Activated naive CD8-positive, alpha-beta T cell treated with anti-CD3 and anti-CD28 coated beads for 36 hours (primary cell): ENCODE measurements at regions not wholly inside any gene's neighbourhood (a gene's known extent, or its start where the extent isn't known, plus 50 kb on each side); places are given as distances from the start of the nearest gene placed in this dataset.

Experiments used
- DNase-seq: peaks from one replicate; pipeline ENCODE4 v3.0.0; 2021
- H3K27ac Mint-ChIP-seq: one replicate; pipeline ENCODE4 v1.8.0; 2022; ENCODE audit warnings: mild to moderate bottlenecking, moderate library complexity, mixed read lengths
- H3K27me3 Mint-ChIP-seq: one replicate; pipeline ENCODE4 v1.8.0; 2022; ENCODE audit warnings: mild to moderate bottlenecking, mixed read lengths
- H3K36me3 Mint-ChIP-seq: one replicate; pipeline ENCODE4 v1.8.0; 2021; ENCODE audit warnings: mild to moderate bottlenecking, mixed read lengths
- H3K4me1 Mint-ChIP-seq: one replicate; pipeline ENCODE4 v1.8.0; 2021; ENCODE audit warnings: mixed read lengths
- H3K4me3 Mint-ChIP-seq: one replicate; pipeline ENCODE4 v1.8.0; 2022; ENCODE audit warnings: mild to moderate bottlenecking, moderate library complexity, mixed read lengths
- H3K9me3 Mint-ChIP-seq: one replicate; pipeline ENCODE4 v1.8.0; 2022; ENCODE audit warnings: mixed read lengths

DNA sequence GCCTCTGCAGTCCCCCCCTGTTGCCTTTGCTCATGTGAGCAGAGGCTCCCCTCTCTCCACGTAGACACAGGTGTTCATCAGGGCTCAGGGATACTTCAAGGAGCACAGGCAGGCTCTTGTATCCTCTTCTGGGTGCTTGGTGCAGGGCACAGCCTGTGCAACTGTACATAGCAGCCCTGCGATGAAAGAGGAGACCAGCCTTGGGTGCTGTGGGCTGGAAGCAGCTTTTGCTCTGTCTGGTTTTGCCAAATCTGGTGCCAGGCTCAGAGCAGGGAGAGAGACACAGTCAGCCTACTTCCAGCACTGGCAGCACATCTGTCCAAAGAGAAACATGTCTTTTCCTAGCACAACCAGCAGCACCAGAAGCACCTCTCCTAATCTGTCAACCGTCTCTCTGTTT lies 132.1 kb downstream of the ETS2 start:
- H3K9me3 Mint-ChIP-seq, result peaks cover 2% of the 10 kb centered on the region
- no peak overlapping the region for H3K4me3 Mint-ChIP-seq
- no peak overlapping the region for H3K27ac Mint-ChIP-seq
- no peaks in the 10 kb centered on the region for H3K36me3 Mint-ChIP-seq
- no peaks in the 10 kb centered on the region for H3K27me3 Mint-ChIP-seq
- DNase-seq, result no peak
- H3K4me1 Mint-ChIP-seq, result peaks cover 9% of the 10 kb centered on the region

DNA sequence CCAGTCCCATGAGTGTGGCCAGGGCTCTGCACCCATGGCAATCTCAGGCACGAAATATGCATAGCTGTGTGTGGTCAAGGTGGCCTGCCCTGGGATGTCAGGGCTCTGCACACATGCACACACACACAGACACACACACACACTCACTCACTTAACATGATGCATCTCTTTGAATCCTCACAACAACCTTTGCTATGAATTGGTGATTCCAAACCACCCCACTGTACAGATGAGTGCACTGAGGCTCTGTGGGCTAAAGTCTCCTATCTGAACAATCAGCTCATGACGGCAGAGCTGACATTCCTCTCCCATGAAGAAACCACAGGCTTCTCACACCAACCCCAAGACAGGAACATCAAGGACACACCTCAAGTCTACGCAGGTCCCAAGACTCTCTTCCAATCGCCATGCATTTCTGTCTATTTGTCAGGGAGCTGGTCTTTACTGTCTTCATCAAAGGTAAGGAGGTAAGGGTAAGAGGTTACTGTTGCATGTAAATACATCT lies 131.6 kb downstream of the ETS2 start:
- no peaks in the 10 kb centered on the region for H3K36me3 Mint-ChIP-seq
- H3K4me1 Mint-ChIP-seq, result peaks cover 9% of the 10 kb centered on the region
- no peak overlapping the region for H3K27ac Mint-ChIP-seq
- DNase-seq, result no peak
- no peak overlapping the region for H3K4me3 Mint-ChIP-seq
- peaks cover 2% of the 10 kb centered on the region for H3K9me3 Mint-ChIP-seq
- no peaks in the 10 kb centered on the region for H3K27me3 Mint-ChIP-seq

DNA sequence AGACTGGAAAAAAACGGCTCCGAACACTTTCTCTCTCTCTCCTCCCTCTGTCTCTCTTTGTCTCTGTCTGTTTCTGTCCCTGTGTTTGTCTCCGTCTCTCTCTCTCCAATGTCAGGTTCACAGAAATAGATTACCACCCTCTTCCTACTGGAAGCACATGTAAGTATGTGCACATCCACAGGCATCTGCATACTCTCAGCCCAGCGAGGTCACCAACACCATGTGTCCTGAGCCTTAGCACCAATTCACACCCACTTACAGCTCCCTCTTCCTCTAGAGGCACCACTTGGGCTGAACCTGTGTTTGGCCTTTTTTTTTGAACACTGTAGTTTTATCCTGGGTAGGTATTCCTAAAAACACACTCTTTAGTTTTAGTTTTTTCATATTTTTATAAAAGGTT lies 130.5 kb downstream of the ETS2 start:
- Mint-ChIP-seq H3K36me3 (no peaks in the 10 kb centered on the region), H3K27ac (no peak overlapping the region), H3K9me3 (no peaks in the 10 kb centered on the region), H3K4me1 (peaks cover 9% of the 10 kb centered on the region), H3K4me3 (no peak overlapping the region), H3K27me3 (no peaks in the 10 kb centered on the region)
- no peak for DNase-seq

DNA sequence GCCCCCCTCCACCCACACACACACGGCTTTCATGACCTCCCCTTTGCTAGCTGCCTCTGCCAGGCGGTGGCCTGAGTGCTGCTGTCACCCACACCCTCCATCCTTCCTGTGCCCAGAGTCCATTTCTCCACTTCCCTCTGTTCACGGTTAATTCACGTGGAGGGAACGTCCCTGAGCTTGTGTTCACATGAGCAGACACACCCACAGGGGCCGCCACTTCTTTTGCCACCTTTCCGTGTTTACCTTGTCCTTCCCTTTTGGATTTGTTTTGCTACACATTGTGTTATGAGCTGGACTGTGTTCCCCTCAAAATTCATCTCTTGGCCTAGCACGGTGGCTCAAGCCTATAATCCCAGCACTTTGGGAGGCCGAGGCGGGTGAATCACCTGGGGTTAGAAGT lies 128.0 kb downstream of the ETS2 start:
- Mint-ChIP-seq H3K4me3 (no peak overlapping the region), H3K9me3 (peaks cover 2% of the 10 kb centered on the region), H3K36me3 (no peaks in the 10 kb centered on the region), H3K27ac (no peak overlapping the region), H3K4me1 (peaks cover 9% of the 10 kb centered on the region), H3K27me3 (no peaks in the 10 kb centered on the region)
- DNase-seq, result no peak

DNA sequence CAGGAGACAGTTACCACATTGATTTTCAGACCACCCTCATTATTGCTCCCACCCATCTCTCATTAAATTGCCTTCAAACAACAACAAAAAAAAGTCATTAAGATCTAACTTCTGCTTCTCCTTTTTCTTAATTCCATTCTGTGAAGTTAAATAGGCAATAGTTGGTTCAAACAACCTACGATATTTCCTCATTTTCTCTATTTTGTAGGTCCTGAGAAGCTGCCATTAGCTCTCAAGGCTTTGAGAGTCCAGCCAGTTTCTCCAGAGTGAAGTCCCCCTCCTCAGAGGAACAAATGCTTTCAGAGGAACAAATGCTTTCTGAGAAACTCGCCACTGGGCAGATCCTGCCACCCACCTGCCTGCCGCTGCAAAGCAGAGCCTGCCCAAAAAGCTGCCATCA lies 125.6 kb downstream of the ETS2 start:
- peaks cover 2% of the 10 kb centered on the region for H3K9me3 Mint-ChIP-seq
- no peak for DNase-seq
- no peak overlapping the region for H3K27ac Mint-ChIP-seq
- no peaks in the 10 kb centered on the region for H3K4me1 Mint-ChIP-seq
- H3K36me3 Mint-ChIP-seq, result no peaks in the 10 kb centered on the region
- peaks cover 4% of the 10 kb centered on the region for H3K27me3 Mint-ChIP-seq
- H3K4me3 Mint-ChIP-seq, result no peak overlapping the region

DNA sequence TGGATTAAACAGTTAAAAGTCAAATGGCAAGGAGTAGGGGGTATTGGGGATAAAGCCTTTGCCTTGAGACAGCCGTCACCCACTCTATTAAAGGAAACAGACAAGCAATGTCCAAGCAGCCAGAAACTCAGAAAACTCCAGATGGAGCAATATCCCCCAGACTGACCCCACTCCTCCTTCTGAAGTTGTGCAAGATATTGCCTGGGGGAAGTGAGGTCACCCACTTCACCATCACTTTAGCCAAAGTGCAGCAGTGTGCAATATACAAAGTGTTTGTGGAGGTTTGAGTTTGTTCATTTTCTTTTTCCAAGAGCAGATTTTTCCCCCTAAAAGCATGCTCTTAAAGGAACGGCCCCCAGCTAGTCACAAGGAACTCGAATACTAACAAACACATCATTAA lies 125.1 kb downstream of the ETS2 start:
- Mint-ChIP-seq H3K36me3 (no peaks in the 10 kb centered on the region), H3K4me1 (peaks cover 1% of the 10 kb centered on the region), H3K27ac (no peak overlapping the region), H3K27me3 (peaks cover 6% of the 10 kb centered on the region), H3K4me3 (no peak overlapping the region), H3K9me3 (peaks cover 2% of the 10 kb centered on the region)
- no peak for DNase-seq

DNA sequence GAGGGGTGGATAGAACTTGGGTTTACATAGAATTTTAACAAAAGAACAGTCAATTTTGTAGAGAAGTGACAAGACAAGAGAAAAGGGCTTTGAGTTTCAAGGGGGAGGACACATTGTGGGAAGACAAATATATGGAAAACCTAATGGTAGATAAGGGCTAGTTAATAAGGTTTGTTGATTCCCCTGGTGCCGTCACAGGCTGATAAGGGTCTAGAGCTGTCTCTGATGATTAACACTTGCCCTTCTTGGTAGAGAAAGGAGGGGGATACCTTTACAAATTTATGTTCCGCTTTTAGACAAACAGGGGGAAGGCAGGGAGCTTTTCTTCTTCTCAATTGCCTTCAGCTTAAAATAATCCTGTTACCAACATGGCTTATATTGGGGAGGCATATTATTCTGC lies 124.3 kb downstream of the ETS2 start:
- Mint-ChIP-seq H3K4me1 (peaks cover 1% of the 10 kb centered on the region), H3K36me3 (no peaks in the 10 kb centered on the region), H3K9me3 (peaks cover 2% of the 10 kb centered on the region), H3K27me3 (peaks cover 11% of the 10 kb centered on the region), H3K27ac (no peak overlapping the region), H3K4me3 (no peak overlapping the region)
- DNase-seq, result no peak

DNA sequence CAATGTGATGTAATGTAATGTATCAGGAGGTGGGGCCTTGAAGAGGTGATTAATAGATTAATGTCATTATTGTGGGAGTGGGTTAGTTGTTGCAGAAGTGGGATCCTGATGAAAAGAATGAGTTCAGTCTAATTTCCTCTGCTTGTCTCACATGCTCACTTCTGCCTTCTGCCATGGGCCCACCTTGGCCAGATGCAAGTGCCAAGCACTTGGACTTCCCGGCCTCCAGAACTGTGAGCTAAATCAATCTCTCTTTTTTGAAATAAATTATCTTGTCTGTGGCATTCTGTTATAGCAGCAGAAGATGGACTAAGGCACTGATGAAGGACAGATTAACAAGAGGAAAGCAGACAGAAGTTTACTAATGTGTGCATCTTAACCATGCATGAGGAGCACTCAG lies 123.9 kb downstream of the ETS2 start:
- H3K36me3 Mint-ChIP-seq, result peaks cover 1% of the 10 kb centered on the region
- peaks cover 15% of the 10 kb centered on the region for H3K27me3 Mint-ChIP-seq
- H3K4me3 Mint-ChIP-seq, result no peak overlapping the region
- peaks cover 1% of the 10 kb centered on the region for H3K4me1 Mint-ChIP-seq
- peaks cover 2% of the 10 kb centered on the region for H3K9me3 Mint-ChIP-seq
- no peak overlapping the region for H3K27ac Mint-ChIP-seq
- no peak for DNase-seq

DNA sequence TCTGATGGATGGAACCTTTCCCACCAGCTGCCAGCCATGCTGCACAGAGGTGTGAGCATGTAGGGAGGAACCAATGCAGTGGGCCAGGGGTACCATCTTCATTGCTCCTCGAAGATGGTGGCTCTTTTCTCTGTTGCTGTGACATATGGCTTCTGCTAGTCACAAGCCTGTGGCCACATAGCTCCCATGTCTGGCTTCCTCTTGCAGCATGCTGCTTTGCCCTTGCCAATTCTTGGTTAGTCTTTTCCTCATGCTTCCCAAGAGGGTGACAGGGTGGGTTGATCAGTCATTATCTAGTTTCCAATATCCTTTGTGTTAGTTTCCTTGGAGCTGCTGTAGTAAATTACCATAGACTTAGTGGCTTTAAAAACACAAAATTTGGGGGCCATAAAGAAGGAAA lies 123.4 kb downstream of the ETS2 start:
- no peak for DNase-seq
- no peak overlapping the region for H3K27ac Mint-ChIP-seq
- H3K27me3 Mint-ChIP-seq, result peaks cover 15% of the 10 kb centered on the region
- H3K4me3 Mint-ChIP-seq, result no peak overlapping the region
- peaks cover 2% of the 10 kb centered on the region for H3K9me3 Mint-ChIP-seq
- H3K36me3 Mint-ChIP-seq, result peaks cover 1% of the 10 kb centered on the region
- peaks cover 1% of the 10 kb centered on the region for H3K4me1 Mint-ChIP-seq

DNA sequence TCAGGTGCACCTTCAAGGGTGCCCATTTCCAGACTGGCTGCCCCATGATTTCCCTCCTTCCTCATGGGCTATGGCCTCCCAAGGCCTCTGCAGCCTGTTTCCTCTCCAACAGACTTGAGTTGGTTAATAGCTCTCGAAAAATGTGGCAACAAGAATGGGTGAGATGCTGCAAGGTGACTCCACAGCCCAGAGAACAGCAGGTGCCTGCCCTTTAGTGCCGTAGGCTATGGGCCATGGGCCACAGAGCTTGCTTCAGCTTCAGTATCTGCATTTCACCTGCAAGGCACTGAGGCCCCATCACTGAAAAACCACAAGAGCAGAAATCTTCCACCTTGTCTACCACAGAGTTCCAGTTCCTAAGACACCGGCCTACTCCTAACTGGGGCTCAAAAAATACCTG lies 122.0 kb downstream of the ETS2 start:
- Mint-ChIP-seq H3K9me3 (peaks cover 2% of the 10 kb centered on the region), H3K27me3 (peaks cover 15% of the 10 kb centered on the region)

DNA sequence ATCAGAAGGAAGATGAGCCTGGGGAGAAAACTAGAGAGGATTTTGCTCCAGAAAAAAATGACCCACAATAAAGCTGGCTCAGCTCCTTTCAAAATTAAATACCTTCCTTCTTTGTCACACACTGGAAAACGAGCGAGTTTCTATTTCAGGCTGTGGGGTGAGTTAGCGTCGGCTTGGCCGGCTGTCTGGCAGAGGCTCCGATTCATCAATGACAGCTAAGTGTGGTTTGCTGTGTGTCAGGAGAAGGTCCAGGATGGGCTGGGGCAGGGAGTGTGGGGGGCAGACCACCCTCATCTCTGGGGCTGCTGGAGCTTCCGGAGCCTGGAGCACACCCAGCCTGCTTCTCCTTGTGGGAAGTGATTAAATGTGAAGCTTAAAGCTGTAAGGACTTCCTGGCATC lies 120.2 kb downstream of the ETS2 start:
- Mint-ChIP-seq H3K4me3 (no peak overlapping the region), H3K36me3 (peaks cover 1% of the 10 kb centered on the region), H3K4me1 (peaks cover 1% of the 10 kb centered on the region), H3K27me3 (peaks cover 30% of the 10 kb centered on the region), H3K9me3 (peaks cover 2% of the 10 kb centered on the region), H3K27ac (no peak overlapping the region)
- DNase-seq, result no peak

More for the DNA sequence above, 122.0 kb downstream of the ETS2 start:
- H3K4me1 Mint-ChIP-seq, result peaks cover 1% of the 10 kb centered on the region
- H3K27ac Mint-ChIP-seq, result no peak overlapping the region
- no peak for DNase-seq
- no peak overlapping the region for H3K4me3 Mint-ChIP-seq
- H3K36me3 Mint-ChIP-seq, result peaks cover 1% of the 10 kb centered on the region

DNA sequence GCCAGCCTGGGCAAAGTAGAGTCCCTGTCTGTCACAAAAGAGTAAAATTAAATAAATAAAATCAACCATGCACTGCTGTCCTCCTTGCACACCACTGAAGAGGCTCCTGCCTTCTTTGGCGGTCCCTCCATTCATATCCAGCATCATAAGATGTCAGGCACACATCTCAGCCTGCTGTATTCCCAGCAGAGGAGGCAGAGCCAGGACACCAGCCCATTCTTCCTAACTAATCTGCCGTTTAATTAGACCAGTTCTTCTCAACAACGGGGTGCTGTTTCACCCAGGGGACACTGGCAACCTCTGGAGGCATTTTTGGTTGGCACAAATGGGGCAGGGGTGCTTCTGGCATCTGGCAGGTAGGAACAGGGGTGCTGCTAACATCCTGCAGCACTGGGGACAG lies 119.7 kb downstream of the ETS2 start:
- Mint-ChIP-seq H3K4me3 (no peak overlapping the region), H3K27ac (no peak overlapping the region), H3K36me3 (peaks cover 1% of the 10 kb centered on the region), H3K27me3 (peaks cover 30% of the 10 kb centered on the region), H3K4me1 (peaks cover 1% of the 10 kb centered on the region), H3K9me3 (peaks cover 2% of the 10 kb centered on the region)
- no peak for DNase-seq

DNA sequence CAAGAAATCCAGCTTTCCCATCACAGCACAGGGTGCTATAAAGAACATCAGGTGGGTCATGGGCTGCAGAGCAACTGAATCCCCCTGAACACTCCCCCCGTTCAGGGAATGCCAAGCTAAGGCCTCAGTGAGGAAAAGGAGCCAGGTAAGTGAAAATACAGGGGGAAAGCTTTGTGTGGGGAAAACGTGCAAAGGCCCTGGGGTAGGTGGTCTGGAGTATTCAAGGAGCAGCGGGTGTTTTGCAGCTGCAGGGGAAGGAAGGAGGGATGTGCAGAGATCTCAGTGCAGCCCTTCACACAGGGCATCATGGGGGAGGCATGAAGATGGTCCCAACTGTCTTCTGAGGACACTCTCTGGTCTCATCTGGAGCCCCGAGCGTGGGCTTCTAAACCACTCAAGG lies 119.2 kb downstream of the ETS2 start:
- Mint-ChIP-seq H3K4me1 (peaks cover 1% of the 10 kb centered on the region), H3K4me3 (no peak overlapping the region), H3K36me3 (peaks cover 1% of the 10 kb centered on the region), H3K9me3 (peaks cover 2% of the 10 kb centered on the region), H3K27ac (no peak overlapping the region), H3K27me3 (peaks cover 31% of the 10 kb centered on the region)
- no peak for DNase-seq

DNA sequence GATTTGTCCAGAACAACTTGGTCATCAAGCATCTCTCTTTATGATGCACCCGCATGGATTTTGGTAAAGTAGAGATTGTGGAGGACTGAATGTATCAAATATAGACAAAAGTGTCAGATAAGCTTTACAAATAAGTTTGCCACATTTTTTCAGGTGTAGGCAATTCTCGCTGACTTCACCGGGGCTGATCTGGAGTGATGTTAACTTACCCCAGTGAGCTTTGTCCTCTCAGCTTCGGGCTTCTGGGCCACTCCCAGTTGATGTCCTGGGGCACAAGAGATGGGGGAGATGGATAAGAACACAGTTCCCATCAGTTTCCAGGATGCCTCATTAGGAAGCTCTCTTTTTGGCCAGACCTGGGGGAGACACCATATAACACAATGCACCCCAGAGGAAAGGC lies 117.7 kb downstream of the ETS2 start:
- H3K27ac Mint-ChIP-seq, result no peak overlapping the region
- peaks cover 1% of the 10 kb centered on the region for H3K4me1 Mint-ChIP-seq
- DNase-seq, result no peak
- H3K27me3 Mint-ChIP-seq, result peaks cover 39% of the 10 kb centered on the region
- no peak overlapping the region for H3K4me3 Mint-ChIP-seq
- peaks cover 1% of the 10 kb centered on the region for H3K36me3 Mint-ChIP-seq
- no peaks in the 10 kb centered on the region for H3K9me3 Mint-ChIP-seq

DNA sequence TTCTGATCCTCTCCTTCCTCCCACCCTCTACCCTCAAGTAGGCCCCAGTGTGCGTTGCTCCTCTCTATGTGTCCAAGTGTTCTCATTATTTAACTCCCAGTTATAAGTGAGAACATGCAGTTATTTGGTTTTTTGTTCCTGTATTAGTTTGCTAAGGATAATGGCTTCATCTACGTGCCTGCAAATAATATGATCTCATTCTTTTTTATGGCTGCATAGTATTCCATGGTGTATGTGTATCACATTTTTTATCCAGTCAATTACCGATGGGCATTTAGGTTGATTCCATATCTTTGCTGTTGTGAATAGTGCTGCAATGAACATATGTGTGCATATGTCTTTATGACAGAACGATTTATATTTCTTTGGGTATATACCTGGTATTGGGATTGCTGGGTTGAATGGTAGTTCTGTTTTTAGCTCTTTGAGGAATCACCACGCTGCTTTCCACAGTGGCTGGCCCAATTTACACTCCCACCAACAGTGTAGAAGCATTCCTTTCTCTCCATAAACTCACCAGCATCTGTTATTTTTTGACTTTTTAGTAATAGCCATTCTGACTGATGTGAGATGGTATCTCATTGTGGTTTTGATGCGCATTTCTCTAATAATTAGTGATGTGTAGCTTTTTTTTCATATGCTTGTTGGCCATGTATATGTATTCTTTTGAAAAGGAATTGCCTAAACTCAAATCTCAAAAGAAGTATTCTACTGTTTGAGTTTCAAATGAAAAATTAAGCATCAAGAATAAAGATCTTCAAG lies 116.9 kb downstream of the ETS2 start:
- peaks cover 1% of the 10 kb centered on the region for H3K4me1 Mint-ChIP-seq
- H3K27me3 Mint-ChIP-seq, result peaks cover 39% of the 10 kb centered on the region
- no peak overlapping the region for H3K4me3 Mint-ChIP-seq
- H3K9me3 Mint-ChIP-seq, result no peaks in the 10 kb centered on the region
- peaks cover 1% of the 10 kb centered on the region for H3K36me3 Mint-ChIP-seq
- DNase-seq, result no peak
- H3K27ac Mint-ChIP-seq, result no peak overlapping the region

DNA sequence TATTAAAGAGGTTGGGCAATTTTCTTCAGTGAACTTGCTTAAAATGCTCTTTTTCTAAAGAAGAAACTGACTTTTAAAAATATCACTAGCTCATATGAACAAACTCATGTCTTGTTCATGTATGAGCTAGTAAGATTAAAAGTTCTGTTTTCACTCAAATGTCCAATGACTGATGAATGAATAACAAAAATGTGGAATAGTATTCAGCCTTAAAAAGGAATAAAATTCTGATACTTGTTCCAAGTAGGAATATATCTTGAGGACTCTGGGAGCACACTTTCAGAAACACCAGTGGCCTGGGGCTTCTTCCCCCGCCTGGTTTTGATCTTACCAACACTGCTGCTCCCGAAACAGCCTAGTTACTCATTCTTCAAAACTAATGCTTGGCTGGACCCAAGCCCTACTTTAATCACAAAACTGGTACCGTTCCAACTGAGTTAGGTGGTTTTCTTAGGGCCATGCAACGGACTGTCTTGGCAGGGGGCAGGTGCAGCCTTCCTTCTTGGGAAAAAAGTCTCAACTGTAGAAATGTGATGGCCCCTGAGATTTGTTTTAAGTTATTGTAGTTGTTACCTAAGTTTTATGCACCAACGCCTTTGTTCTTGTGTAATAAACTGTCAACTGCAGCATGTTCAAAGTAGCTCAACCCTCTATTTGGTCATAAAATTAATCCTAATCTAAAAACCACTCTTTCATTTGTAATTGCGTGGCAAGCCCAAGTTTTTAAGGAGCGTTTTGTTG lies 116.0 kb downstream of the ETS2 start:
- DNase-seq, result no peak
- Mint-ChIP-seq H3K9me3 (no peaks in the 10 kb centered on the region), H3K36me3 (peaks cover 1% of the 10 kb centered on the region), H3K4me3 (no peak overlapping the region), H3K27ac (no peak overlapping the region), H3K4me1 (peaks cover 1% of the 10 kb centered on the region), H3K27me3 (peaks cover 46% of the 10 kb centered on the region)
